HG03439 (cell line): ENCODE measurements at regions not wholly inside any gene's neighbourhood (a gene's known extent, or its start where the extent isn't known, plus 50 kb on each side); places are given as distances from the start of the nearest gene placed in this dataset.
A peak's percentile ranks its signal among the peaks of the same experiment; 100 is the strongest.
"Not testable (repeated sequence)": the region's sequence is repeated elsewhere in the genome, so short reads cannot be mapped to it uniquely, and the experiment has no call there.

Experiments used
- ATAC-seq: cut with Tn5 transposase; IDR thresholded peaks from one replicate; pipeline ENCODE4 v1.9.1; 2021; ENCODE audit warnings: mild to moderate bottlenecking, moderate library complexity; ENCODE audit not compliant: unreplicated experiment

GRCh38 chr6:145132709-145133108, 602.6 kb downstream of the EPM2A start:
- ATAC-seq = no peak

GRCh38 chr6:145135702-145136101, 599.6 kb downstream of the EPM2A start:
- no peak for ATAC-seq

- ATAC-seq = no peak
Measured at GRCh38 chr6:145137425-145137824, 597.9 kb downstream of the EPM2A start.

- ATAC-seq = no peak
Measured at GRCh38 chr6:145138469-145139139, 596.7 kb downstream of the EPM2A start.

DNA sequence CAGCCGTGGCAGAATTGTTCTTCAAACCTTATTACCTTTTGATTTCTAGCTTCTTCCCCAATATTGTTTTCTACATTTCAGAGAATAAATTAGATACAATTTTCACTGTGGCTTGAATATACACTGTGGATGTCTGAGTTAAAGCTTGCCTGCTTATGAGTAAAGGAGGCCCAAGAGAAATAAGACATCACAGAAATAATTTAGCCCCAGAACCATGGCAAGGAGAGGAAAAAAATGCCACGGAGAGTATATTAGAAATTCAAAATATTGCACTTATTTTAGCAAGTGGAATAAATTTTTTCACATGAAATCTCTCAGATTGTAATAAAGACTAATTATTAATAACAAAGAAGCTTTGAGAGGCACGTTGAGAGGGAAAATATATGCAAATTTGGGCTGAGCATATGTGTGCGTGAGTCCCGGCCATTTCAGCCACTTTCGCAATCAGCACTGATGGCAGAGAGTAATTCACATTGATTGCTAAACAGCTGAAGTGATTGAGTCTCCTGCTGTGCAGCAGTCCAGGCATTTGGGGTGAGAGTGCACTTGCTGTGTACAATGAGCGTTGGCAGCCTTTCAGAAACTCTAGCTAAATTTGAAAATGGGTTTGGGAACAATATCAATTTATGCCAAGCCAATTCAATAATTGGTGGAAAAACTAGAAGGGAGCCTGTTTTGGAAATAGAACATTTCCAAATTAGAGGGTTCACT, 596.0 kb downstream of the EPM2A start:
- ATAC-seq = no peak

- ATAC-seq = no peak
Measured at GRCh38 chr6:145139895-145140294, 595.4 kb downstream of the EPM2A start.

GRCh38 chr6:145141572-145141971, 593.7 kb downstream of the EPM2A start:
- ATAC-seq = no peak

GRCh38 chr6:145142958-145143357, 592.4 kb downstream of the EPM2A start:
- no peak for ATAC-seq

GRCh38 chr6:145143379-145143778, 591.9 kb downstream of the EPM2A start:
- no peak for ATAC-seq

- ATAC-seq = peak; percentile 27
Measured at GRCh38 chr6:145147559-145147958, 587.8 kb downstream of the EPM2A start.

DNA sequence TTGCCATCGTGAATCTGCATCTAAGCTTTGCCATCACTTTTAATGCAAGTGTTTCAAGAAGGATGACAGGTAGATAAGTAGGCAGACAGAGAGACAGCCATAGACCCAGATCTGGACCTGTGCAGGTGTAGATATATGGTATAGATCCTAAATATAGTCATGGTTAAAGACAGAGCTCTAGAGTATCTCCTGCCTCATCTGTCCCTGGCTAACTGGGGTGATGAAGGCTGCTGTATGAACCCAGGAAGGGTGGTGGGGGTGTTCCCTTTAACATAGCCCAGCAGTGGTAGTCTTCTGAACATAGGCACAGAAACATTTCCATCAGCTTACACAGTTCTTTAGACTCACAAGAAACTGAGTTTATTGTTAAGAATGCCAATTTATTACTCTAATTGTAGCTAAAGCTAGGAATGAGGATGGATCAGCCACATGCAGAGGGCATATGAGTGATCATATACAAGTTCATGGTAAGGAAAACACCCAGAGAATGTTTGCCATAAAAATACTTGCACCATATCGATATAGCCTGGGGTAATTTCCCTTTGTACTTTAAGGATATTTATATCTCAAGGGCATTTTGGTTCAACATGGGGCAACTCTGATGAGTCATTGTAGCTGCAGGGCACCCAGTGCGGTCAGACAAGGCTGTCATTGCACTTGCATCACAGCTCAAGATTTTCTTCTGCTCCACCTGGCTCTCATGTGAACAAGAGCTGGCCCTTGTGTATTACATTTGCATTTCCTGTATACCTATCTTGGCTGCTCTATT, 587.2 kb downstream of the EPM2A start:
- ATAC-seq = peak; percentile 89

DNA sequence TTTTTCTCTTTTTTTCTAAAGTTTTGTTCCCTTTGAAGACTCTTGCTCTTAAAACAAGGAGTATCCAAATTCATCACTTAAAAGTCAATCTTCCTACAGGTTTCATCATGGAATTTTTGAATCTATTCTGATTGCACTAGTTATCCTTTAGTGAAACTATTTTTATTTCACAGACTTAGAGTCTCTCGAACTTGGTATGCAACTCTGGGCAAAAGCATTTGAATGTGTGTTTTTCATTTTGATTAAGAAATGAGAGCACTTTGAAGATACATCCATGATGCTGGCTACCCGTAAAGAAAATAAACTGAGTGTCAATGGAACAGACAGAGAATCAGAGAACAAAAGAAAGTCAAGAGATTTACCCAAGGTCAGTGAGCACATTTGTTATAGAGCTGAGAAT, 586.5 kb downstream of the EPM2A start:
- peak; percentile 1 for ATAC-seq

GRCh38 chr6:145151624-145152023, 583.7 kb downstream of the EPM2A start:
- no peak for ATAC-seq

GRCh38 chr6:145153495-145153894, 581.8 kb downstream of the EPM2A start:
- no peak for ATAC-seq

DNA sequence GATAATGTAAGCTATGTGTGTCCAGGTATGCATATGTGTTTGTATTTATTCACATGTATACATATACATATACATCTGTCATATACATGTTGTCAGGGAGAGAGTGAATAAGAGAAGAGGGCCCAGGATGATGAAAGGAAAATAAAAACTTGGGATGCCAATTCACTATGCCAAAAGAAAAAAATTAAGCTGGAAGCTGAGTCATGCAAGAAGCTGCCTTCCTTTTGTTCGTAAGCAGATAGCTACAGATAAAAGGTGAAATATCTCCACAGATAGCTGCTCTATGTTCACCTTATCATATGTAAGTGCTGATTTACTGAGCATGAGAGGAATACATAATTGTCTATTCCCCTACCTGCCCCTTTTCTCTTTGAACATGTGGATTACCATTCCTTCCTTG, 579.9 kb downstream of the EPM2A start:
- no peak for ATAC-seq

GRCh38 chr6:145155873-145156782, 579.2 kb downstream of the EPM2A start:
- ATAC-seq = no peak

DNA sequence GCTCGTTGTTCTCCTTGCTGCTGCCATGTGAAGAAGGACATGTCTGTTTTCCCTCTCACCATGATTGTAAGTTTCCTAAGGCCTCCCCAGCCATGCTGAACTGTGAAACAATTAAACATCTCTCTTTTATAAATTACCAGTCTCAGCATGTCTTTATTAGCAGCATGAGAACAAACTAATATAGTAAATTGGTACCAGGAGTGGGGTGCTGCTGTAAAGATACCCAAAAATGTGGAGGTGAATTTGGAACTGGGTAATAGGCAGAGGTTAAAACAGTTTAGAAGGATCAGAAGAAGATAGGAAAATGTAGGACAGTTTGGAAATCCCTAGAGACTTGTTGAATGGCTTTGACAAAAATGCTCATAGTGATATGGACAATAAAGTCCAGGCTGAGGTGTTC, 576.7 kb downstream of the EPM2A start:
- not testable (repeated sequence) for ATAC-seq

- no peak for ATAC-seq
Measured at GRCh38 chr6:145159921-145160320, 575.4 kb downstream of the EPM2A start.

GRCh38 chr6:145161501-145161900, 573.8 kb downstream of the EPM2A start:
- ATAC-seq = no peak

DNA sequence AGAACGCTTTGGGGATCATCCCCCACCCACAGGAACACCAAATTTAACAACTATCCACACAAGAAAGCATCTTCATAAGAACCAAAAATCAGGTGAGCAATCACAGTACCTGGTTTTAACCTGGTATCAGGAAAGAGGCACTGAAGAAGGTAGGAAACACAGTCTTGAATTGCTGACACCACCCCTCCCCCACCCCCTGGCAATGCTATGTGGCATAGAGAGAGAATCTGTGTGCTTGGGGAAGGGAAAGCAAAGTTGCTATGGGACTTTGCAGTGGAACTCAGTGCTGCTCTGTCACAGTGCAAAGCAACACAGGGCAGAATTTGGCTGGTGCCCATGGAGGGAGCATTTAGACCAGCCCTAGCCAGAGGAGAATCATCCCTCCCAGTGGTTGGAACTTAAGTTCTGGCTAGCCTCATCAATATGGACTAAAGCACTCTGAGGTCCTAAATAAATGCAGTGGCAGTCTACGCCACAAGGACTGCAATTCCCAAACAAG, 565.5 kb downstream of the EPM2A start:
- ATAC-seq = no peak

GRCh38 chr6:145175470-145175869, 559.9 kb downstream of the EPM2A start:
- no peak for ATAC-seq
